GM18499 (cell line): ENCODE measurements at regions not wholly inside any gene's neighbourhood (a gene's known extent, or its start where the extent isn't known, plus 50 kb on each side); places are given as distances from the start of the nearest gene placed in this dataset.

ENCODE experiments used
- ATAC-seq: cut with Tn5 transposase; IDR thresholded peaks from one replicate; pipeline ENCODE4 v1.9.1; 2021; ENCODE audit warnings: moderate number of reproducible peaks; ENCODE audit not compliant: insufficient read depth, unreplicated experiment

DNA sequence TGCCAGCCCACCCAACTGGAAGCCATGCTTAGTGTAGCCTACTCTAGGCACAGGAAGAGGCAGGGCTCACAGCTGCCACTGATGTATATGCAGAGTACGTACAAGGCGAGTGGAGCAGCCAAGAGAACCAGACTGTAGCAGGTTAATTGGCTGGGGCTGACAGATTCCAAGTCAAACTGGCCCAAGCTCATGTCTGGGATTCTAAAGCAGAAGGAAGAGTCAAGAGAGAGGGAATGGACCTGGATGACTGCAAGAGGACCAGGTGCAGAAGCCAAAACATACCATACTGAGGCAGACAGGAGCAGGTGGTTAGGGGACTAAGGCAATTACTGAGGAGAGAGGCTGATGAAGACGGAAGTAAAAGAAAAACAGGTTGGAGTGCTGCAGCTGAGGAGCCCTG is 51.3 kb upstream of the LRRN2 start:
- ATAC-seq, result no peak

DNA sequence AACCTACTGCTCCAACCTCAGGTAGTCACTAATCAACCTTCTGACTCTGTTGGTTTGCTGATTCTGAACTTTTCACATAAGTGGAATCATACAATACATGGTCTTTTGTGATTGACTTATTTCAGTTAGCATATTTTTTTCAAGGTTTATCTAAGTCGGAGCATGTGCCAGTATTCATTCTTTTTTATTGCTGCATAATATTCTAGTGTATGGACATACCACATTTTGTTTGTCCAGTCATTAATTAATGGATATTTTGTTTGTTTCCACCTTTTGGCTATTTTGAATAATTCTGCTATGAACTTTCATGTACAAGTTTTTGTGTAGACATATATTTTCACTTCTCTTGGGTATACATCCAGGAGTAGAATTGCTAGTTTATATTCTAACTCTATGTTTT is 53.0 kb upstream of the LRRN2 start:
- ATAC-seq, result no peak

DNA sequence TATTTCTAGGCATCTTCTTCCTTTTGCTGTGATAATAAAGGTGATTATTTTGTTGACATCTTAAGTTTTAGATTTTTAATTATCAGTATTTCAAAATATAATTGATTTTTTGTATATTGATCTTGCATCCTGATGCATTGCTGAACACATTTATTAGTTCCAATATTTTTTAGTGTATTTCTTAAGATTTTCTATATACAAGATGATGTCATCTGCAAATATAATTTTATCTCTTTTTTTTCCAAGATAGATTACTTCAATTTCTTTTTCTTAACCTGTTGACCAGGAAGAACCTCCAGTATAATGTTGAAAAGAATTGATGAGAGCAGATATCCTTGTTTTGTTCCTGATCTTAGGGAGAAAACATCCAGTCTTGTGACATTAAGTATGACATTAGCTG is 54.8 kb upstream of the LRRN2 start:
- no peak for ATAC-seq

DNA sequence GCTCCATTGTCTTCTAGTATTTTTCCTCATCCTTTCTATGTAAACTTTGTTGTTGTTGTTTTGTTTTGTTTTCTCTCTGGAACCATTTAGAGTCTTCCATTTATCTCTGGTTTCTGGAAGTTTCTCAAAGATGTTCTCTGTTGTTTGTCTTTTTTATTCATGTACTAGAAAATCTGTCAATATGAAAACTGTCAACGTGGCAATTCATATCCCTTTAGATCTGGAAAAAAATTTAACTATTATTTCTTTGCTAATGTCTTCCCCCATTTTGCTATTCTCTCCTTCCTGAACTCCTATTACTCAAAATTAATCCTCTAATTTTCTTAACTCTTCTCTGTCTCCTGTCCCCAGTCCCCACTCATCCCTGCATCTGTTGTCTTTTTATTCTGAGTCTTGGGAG is 55.9 kb upstream of the LRRN2 start:
- ATAC-seq, result no peak

DNA sequence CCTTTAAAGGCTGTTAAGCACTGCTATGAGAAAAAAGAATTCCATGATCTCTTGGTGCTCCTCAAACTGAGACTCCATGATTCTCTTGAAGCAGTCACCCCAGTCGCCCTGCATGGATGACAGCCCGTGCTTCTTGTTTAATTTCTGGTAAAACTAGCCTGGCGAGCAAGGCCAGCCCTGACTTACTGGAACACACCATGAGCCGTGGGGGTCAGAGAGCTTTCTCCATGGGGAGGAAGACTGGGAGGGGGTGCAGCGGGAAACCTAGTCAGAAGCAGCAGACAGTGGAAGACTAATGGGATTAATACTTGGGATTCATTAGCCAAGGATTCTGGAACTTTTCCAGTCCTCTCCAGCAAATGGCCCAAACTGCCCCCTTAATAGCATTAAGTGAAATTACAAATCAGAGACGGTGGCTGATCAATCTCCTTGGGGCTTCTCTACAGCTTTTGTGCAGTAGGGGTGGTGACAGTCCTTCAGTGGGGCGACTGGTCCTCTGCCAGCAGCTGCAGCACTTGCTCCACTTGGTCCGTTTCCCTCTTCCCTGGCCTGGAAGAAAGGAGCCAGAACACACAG is 57.2 kb upstream of the LRRN2 start:
- ATAC-seq, result no peak

DNA sequence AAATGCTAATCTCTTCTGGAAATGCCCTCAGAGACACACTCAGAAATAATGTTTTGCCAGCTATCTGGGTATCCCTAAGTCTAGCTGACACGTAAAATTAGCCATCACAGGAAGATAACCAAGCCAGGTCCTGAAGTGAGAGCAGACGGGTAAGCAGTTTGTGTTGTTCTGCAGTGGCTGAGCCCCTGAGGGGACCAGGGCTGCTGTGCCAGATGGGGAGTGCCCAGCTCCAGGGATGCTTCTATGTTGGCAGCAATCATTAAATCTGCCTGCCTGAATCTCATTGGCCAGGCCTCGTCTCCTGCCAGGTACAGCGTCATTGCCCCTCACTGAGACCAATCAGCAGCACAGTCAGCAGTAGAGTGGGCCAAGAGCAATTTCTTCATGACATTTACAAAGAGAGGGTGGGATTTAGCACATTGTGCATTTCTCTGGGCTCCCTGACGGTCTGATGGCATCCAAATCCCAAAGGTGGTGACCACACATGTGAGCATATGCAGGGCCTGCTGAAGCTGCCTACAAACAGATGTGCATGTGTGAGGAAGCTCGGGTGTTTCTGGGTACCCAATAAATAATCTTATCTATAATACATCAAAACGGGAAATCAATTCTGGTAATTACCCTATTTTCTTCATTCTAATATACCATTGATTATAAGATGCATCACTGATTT is 58.7 kb upstream of the LRRN2 start:
- no peak for ATAC-seq

DNA sequence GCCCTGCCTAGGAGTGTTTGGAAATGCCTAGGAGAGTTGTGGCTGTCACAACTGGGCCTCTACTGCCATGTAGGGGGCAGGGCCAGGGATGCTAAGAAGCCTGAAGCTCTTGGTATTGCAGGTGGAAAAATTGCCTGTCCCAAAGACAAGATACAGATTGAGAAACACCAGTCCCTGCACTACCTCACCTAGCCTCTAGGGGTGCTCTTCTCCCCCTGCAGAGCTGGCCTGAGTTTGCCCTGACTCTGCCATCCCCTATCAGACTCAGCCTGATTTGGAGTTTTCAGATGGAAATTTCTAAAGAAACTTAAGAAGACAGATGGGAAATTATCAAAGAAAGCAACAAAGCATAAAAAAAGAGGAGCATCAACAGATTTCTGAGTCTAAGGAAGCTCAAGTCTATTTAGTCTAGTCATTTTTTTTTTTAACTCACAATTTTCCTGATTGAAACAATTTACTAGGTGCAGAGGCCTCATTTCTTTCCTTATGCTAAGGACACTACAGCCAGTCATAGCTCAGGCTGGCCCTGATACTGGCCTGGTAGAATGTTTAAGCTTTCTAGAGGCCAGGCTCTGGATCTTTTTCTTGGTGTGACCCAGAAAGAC is 61.4 kb upstream of the LRRN2 start:
- no peak for ATAC-seq

DNA sequence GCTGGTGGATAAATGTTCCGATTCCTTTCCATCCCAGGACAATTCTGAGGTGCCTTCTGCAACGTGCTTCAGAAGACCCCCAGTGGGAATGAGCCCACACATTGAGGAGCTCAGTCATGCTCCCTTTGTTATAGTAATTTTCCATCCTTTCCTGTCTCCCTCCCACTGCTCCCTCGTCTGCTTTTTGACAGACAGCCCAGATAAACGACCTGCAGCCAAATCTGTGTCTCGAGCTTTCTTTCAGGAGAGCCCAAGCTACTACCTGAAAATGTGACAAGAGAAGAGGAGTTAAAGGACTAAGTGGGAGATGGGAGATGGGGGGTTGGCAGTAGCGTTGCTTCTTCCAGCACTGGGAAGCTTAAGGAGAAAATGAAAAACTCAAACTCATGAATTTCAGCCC is 65.9 kb upstream of the LRRN2 start:
- no peak for ATAC-seq

DNA sequence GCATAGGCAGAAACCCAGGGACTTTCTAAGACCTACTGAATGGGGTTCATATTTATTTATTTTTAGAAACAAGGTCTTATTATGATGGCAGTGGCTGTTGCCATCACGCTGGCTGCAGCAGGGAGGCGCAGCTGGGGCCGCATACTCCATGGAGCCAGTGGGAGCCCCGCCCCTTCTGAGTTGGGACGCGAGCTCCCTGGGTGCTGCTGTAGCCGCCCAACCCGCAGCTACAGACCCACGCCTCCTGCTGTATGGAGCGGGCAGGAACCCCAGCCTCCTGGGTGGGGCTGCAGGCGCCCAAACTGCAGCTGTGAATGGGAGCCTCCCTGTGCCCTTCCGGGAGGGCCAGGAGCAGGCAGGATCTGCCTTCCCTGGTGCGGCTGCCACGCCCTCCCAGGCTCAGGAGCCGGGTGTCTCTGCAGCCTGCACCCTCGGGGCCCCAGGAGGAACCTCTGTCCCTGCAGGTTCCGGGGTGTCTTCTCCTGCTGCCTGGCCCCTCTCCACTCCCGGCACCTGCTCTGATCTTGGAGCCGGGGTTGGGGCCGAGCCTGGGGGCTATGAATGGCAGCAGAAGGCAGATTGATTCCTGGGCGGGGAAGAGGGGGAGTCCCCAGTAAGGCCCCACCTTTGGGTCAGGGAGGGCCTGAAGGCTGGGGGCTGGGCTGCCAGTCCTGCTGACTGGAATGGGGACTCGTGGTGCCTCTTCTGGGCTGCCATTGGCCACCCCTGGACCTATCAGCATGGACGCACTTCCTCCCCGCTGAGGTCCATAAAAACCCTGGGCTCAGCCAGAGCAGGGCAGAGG is 66.5 kb upstream of the LRRN2 start:
- no peak for ATAC-seq

DNA sequence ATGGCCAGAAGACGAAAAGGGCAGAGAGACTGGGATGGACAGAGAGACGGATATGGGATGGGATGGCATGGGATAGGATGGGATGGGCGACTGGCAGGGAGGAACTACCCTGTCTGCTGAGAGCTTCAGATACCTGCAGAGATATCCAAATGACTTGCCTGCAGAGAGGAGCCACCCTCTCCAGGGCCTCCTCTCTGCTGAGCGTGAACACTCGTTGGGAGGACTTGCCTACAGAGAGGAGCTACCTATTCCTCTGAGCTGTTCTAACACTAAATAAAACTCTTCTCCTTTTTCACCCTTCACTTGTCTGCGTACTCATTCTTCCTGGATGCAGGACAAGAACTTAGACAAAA is 67.1 kb upstream of the LRRN2 start:
- ATAC-seq, result no peak

DNA sequence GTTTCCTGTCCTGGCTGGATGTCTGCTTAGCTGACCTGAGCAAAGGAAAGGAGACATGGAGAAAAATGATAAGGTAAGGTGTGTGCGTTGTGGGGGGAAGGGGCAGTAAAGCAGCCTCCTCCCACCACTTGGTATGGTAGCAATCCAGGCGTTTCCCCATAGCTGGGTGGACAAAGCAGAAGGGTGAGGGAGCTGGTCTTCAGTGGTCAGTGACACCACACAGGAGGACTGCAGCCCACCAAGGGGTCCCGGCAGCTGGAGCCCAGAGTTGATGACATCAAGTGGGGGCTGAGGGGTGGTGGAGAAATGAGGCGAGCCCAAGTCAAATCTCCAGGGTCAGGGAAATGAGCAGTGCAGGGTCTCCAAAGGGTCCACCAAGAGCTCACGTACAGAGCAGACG is 69.3 kb upstream of the LRRN2 start:
- no peak for ATAC-seq

DNA sequence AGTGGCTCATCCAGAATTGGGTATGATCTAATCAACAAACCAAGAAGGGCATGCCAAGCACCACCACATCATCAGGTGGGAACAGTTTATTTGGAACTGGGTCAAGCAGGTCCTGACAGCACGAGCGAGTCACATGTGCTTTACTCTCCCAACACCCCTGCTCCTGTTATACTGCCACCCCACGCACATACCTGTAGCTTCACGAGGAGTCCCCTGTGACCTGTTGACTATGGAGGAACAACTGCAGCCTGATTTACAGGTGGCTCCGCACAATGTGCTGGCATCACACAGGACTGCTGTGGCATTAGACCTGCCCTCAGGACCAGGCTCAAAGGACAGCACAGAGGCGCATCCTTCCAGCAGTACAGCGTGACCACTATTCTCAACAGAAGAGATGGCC is 70.8 kb upstream of the LRRN2 start:
- no peak for ATAC-seq

DNA sequence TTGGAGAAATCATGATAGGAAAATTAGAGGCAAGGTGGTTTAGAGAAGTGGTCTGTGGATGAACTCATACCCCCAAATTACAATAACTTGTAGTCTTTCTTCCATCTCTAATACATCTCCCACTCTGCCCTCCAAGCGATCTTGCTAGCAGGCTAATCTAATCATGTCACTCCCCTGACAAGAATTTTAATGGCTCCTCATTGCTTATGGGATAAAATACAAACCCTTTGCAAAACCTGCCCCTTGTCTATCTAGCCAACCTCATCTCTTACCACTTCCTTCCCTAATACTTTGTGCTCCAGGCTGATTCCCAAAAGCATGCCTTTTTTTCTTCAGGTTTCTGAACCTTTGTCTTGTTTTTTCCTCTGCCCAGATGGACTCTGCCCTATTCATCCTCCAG is 71.3 kb upstream of the LRRN2 start:
- no peak for ATAC-seq

DNA sequence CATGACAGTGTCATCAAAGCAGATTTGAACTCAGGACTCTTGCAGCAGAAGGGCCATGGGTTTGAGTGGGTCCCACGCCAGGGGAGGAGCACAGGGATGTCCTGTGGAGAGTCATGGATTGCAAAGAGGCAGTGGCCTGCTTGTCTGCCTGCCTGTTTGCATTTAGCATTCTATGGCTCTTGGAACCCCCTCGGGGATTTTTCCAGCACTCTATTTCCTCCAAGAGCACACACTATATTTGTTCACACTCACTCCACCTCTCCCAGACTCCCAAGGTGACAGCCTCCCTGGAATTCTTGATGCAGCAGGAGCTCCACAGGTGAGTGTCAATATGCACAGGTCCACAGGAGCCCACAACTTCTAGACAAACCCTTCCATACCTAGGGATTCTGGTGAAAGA is 73.1 kb upstream of the LRRN2 start:
- ATAC-seq, result no peak

DNA sequence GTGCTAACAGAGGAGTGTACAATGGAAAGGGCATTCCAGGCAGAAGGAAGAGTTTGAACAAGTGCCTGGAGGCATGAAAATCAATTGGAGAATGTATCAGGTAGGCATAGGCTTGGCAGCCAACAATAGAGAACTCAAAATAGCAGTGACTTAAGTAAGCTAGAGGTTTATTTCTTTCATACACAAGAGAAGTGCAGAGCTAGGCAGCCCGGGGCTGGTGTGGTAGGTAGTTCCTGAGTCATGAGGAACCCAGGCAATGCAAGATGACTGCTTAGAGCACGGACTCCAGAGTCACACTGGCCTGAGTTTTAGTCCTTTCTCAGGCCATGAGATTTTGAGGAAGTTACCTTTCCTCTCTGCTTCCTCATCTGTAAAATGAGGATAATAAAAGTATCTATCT is 74.8 kb upstream of the LRRN2 start:
- ATAC-seq, result no peak

DNA sequence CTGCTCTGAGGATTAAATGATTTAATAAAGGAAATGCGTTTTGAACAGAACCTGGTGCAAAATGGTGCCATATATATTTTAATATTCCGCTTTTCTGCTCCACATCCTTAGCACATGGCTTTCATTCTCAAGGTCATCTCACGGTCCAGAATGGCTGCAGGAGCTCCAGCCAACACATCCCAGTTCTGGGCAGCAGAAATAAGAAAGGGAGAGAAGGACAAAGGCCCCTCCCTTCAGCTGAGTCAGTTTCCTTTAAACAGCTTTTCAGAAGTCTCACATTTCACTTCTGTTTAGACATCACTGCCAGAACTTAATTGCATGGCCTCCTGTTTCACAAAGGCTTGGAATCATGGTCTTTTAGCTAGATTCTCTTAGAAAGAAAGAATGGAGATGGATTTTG is 75.2 kb upstream of the LRRN2 start:
- ATAC-seq, result no peak

DNA sequence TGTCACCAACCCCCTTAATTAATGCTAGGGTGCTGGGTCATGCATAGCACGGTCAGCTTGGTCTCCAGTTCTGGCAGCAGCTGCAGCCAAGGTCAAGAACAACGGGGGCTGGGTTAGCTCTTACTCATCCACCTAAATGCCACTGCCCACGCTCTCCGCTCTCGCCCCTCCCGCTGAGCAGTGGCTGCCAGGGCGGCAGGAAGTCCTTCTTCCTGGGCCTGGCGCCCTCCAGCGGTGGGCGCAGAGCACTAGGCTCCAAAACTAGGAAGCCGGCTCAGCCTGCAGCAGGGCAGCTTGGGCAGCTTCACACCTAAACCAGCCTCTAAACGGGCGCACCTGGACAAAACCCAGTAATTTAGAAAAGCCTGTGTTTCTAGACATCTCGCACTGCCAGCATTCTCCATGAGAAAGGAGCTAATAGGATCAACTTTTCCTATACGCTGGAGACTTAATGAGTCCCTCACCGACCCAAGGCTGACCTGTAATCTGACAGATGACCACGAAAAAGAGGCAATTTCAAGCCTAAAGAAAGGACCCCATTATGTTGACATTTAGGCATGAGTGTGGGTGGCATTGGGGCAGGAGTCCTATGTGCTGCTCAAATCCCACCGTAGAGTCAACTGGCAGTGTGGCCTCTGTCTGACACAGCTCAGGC is 78.4 kb upstream of the LRRN2 start:
- ATAC-seq, result no peak

DNA sequence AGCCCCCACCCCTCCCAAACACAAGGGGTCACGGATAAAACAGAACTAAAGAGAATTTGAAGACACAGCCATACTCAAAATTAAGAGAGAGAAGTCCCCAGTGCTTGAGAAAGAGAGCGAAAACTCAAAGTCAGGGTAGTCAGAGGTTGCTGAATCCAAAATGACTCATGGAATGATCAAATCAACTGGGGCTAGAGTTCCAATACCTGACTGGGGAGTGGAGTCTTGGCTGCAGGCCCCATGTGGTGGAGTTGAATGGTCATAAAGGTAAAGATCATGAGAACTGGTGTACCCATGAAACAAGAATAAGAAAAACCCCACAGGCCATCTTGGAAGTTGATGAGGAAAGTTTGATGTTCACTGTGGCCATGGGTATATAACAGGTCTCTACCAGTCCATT is 84.5 kb upstream of the LRRN2 start:
- ATAC-seq, result no peak

DNA sequence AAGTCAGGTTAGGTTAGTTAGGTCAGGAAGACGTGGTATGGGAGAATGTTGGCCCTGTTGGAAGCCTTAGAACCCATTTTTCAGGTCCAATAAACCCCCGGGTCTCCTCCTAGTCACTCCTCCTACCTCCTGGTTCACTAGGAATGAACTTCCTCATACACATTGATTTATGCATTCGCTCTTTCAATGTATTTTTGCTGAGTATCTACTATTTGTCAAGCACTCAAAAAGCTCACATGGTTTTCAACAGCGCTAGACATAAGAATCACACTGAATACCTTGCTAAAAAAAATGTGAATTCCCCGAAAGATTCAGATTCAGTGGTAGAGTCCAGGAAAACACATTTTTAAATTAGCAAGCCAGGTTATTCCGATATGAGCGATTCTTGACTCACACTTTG is 85.8 kb upstream of the LRRN2 start:
- ATAC-seq, result no peak

DNA sequence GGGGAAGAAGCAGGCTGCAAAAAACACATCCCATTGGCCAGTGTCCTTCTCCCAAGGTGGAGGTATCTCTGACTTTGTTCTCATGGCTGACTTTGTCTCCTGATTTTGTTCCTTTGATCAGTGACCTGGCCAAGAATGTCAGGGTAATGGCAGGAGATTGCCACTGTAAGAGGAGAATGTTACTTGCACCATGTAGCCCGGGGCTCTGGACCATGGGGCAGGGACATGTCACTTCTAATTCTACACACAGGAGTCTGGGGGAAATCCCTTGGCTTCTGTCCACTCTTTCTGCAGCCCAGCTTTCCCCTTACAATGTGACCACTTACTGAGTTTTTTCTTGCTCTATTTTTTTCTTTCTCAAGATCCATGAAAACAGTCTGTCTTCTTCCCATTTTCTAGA is 87.7 kb upstream of the LRRN2 start:
- ATAC-seq, result no peak

DNA sequence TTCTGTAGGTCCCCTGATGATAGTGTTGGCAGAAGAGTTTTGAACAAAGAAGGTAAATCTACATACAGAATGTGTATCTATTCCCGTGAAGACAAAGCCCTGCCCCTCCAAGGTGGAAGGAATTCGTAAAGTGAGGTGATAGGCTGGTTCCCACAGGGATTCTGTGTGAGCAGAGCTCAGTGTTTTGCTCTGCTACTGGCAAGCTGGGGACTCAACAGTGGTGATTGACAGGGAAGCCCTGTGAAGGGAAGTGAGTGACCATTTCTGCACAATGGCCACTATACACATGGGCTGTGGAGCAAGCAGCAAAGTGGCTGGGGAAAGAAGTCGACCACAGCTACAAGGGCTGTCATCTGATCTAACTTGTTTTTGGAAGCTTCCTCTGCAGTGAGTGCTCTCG is 90.0 kb upstream of the LRRN2 start:
- no peak for ATAC-seq
